GM10266 (cell line): ENCODE measurements at regions not wholly inside any gene's neighbourhood (a gene's known extent, or its start where the extent isn't known, plus 50 kb on each side); places are given as distances from the start of the nearest gene placed in this dataset.

Source experiments
- DNase-seq: peaks from one replicate; pipeline ENCODE4 v3.0.0; 2012; ENCODE audit errors: extremely low spot score
- CTCF ChIP-seq: IDR thresholded peaks from 2 replicates; pipeline ENCODE4 v1.5.1; 2012; ENCODE audit warnings: mild to moderate bottlenecking, low read depth; ENCODE audit not compliant: control insufficient read depth, insufficient read depth; ENCODE audit errors: missing control alignments

- DNase-seq, result no peak
- no peak for TF ChIP-seq CTCF
Observed at GRCh38 chr3:95883801-95884200, 930.6 kb upstream of the EPHA6 start.

GRCh38 chr3:95886616-95887015, 927.8 kb upstream of the EPHA6 start:
- no peak for DNase-seq
- no peak for TF ChIP-seq CTCF

- DNase-seq, result no peak
- TF ChIP-seq CTCF, result no peak
Observed at GRCh38 chr3:95887114-95887513, 927.3 kb upstream of the EPHA6 start.

- no peak for TF ChIP-seq CTCF
- DNase-seq, result no peak
Observed at GRCh38 chr3:95894820-95895219, 919.6 kb upstream of the EPHA6 start.

GRCh38 chr3:95899494-95899893, 914.9 kb upstream of the EPHA6 start:
- no peak for TF ChIP-seq CTCF
- DNase-seq, result no peak

- TF ChIP-seq CTCF, result no peak
- DNase-seq, result no peak
Observed at GRCh38 chr3:95899911-95900310, 914.5 kb upstream of the EPHA6 start.

- TF ChIP-seq CTCF, result no peak
- no peak for DNase-seq
Observed at GRCh38 chr3:95901948-95902347, 912.4 kb upstream of the EPHA6 start.

- TF ChIP-seq CTCF, result no peak
- no peak for DNase-seq
Observed at GRCh38 chr3:95905182-95905581, 909.2 kb upstream of the EPHA6 start.
